GM12872 (cell line): ENCODE measurements at regions not wholly inside any gene's neighbourhood (a gene's known extent, or its start where the extent isn't known, plus 50 kb on each side); places are given as distances from the start of the nearest gene placed in this dataset.

Source experiments
- TF ChIP-seq, protein P1 (sequence below): IDR thresholded peaks from 3 replicates; pipeline ENCODE4 v1.5.1; 2011; ENCODE audit warnings: low read depth, mild to moderate bottlenecking, low read length, moderate library complexity; ENCODE audit not compliant: insufficient read depth

- TF ChIP-seq, protein P1, sequence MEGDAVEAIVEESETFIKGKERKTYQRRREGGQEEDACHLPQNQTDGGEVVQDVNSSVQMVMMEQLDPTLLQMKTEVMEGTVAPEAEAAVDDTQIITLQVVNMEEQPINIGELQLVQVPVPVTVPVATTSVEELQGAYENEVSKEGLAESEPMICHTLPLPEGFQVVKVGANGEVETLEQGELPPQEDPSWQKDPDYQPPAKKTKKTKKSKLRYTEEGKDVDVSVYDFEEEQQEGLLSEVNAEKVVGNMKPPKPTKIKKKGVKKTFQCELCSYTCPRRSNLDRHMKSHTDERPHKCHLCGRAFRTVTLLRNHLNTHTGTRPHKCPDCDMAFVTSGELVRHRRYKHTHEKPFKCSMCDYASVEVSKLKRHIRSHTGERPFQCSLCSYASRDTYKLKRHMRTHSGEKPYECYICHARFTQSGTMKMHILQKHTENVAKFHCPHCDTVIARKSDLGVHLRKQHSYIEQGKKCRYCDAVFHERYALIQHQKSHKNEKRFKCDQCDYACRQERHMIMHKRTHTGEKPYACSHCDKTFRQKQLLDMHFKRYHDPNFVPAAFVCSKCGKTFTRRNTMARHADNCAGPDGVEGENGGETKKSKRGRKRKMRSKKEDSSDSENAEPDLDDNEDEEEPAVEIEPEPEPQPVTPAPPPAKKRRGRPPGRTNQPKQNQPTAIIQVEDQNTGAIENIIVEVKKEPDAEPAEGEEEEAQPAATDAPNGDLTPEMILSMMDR = no peak
Observed at GRCh38 chr6:82035526-82035925, 212.0 kb downstream of the IBTK start.

DNA sequence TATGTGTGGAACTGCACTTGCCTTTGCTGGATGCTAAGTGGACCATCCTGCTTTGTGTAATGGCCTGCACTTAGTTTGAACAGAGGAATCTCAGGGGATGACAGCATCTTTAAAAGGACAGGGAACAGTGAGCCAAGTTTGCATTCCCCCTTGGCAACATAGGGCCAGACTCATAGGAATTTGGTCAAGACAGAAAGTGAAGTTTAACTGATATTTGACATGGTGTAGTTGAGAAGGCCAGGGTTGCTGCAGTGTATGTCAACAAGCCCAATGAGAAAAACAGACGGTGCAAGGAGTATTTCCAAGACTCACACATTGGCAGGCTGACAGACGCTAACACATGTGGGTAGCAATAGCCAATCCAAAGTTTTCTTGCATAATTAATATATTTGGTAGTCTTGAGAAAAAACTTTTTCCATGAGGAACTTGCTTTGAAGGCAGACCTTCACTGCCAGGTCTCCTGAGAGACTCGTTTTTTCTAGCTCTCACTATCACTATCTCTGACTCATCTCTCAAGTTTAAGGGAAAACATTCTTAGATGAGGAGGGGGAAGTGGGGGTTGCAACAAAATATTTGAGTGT lies 213.8 kb downstream of the IBTK start:
- TF ChIP-seq, protein P1 = no peak

DNA sequence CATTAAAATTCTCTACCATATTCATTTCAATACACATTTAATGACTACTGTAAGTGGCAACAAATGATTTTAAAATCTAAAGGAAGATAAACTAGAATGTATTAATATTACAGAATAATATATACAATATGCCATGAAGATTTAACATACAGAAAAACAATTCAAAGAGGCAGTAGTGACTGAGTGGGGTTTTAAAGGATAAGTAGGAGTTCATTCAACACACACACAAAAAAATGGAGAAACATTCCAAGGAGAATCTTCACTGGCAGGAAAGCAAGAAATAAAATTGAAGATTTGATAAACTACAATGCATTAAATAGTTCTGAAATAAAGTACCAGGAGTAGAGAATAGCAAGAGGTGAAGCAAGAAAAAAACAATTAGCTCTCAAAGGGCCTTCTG lies 215.1 kb downstream of the IBTK start:
- TF ChIP-seq, protein P1 = no peak

GRCh38 chr6:82030761-82031503 lies 216.6 kb downstream of the IBTK start:
- TF ChIP-seq, protein P1 = no peak

DNA sequence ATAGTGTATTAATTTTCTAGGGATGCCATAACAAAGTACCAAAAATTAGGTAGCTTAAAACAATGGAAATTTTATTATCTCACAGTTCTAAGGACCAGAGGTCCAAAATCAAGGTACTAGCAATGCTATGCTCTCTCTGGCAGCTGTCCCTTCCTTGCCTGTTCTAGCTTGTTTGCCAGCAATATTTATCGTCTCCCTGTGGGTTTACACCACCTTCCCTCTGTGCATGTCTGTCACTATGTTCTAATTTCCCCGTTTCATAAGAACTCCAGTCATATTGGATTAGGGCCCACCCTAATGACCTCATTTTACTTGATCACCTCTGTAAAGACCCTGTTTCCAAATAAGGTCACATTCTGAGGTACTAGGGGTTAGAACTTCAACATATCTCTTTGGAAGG lies 217.2 kb downstream of the IBTK start:
- TF ChIP-seq, protein P1 = no peak

- TF ChIP-seq, protein P1 = no peak
Observed at GRCh38 chr6:82025271-82025670, 222.3 kb downstream of the IBTK start.

DNA sequence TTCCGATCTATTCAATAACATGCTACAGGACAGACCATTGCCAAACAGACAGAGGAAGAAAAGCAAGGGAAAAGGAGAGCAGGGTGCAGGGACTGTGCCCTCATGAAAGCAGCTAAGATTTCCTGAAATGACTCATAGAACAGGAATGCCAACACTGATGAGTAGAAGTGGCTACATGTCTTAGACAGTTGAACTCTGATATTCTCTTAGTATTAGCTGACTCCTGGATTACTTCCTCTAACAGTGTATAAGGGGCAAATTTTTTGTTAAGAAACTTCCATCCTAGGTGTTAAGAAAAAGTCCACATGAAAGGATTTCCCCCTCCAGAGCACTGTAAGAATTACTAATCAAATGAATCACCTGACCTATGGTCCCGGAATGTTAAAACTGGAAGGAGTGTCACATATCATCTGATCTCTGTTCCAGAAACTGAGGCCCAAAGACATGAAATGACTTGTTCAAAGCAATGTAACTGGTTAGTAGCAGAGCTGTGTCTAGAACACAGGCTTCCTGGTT lies 224.9 kb downstream of the IBTK start:
- TF ChIP-seq, protein P1 = no peak
